CD4-positive, alpha-beta memory T cell (primary cell): ENCODE measurements at regions not wholly inside any gene's neighbourhood (a gene's known extent, or its start where the extent isn't known, plus 50 kb on each side); places are given as distances from the start of the nearest gene placed in this dataset.
"Not testable (repeated sequence)": the region's sequence is repeated elsewhere in the genome, so short reads cannot be mapped to it uniquely, and the experiment has no call there.

ENCODE experiments used
- CTCF ChIA-PET: fragments of 350-600 bp; sonication (Branson Sonifier 250); formaldehyde crosslinking; loops from one replicate; lab custom pipeline; 2021; ENCODE audit warnings: inconsistent platforms; ENCODE audit not compliant: partially characterized antibody; lab: Charles Lee
- POLR2A ChIA-PET: fragments of 350-600 bp; sonication (Branson Sonifier 250); formaldehyde crosslinking; loops from one replicate; lab custom pipeline; 2021; ENCODE audit not compliant: partially characterized antibody; lab: Charles Lee
- DNase-seq, 5 donors: peaks; one replicate each; pipeline versions ENCODE4 v3.0.0 to v3.0.0-alpha.2; 2020 to 2022; ENCODE audit warnings: mixed read lengths in 1 of 5
- H3K27ac ChIP-seq: one replicate; pipeline ENCODE4 v1.7.0; 2013; ENCODE audit warnings: low read depth, low read length
- H3K27me3 ChIP-seq: 2 replicates; pipeline ENCODE4 v1.7.0; 2013; ENCODE audit warnings: mild to moderate bottlenecking, low read length, moderate library complexity; ENCODE audit not compliant: insufficient read depth
- H3K36me3 ChIP-seq: 2 replicates; pipeline ENCODE4 v1.7.0; 2013; ENCODE audit warnings: mild to moderate bottlenecking, low read length, moderate library complexity; ENCODE audit not compliant: insufficient read depth
- H3K4me1 ChIP-seq: 2 replicates; pipeline ENCODE4 v1.7.0; 2013; ENCODE audit warnings: mild to moderate bottlenecking, low read length, moderate library complexity; ENCODE audit not compliant: insufficient read depth
- H3K4me3 ChIP-seq, 2 donors: one replicate each; pipeline ENCODE4 v1.7.0; 2013; ENCODE audit warnings: low read length in 2 of 2, mild to moderate bottlenecking in 1 of 2
- H3K9me3 ChIP-seq, 2 donors: one replicate each; pipeline ENCODE4 v1.7.0; 2013; ENCODE audit warnings: low read length in 2 of 2, control low read depth in 1 of 2; ENCODE audit not compliant: control insufficient read depth in 1 of 2
- H3K27ac Mint-ChIP-seq, 7 donors: one replicate each; pipeline ENCODE4 v1.8.0; 2020 to 2021; ENCODE audit warnings: mixed read lengths in 7 of 7, mild to moderate bottlenecking in 6 of 7, inconsistent platforms in 3 of 7, moderate library complexity in 3 of 7
- H3K27me3 Mint-ChIP-seq, 2 donors: one replicate each; pipeline ENCODE4 v1.8.0; 2020 to 2021; ENCODE audit warnings: mixed read lengths in 2 of 2
- H3K36me3 Mint-ChIP-seq, 2 donors: one replicate each; pipeline ENCODE4 v1.8.0; 2020 to 2021; ENCODE audit warnings: mixed read lengths in 2 of 2, inconsistent platforms in 1 of 2, mild to moderate bottlenecking in 1 of 2
- H3K4me1 Mint-ChIP-seq, 4 donors: one replicate each; pipeline ENCODE4 v1.8.0; 2020 to 2021; ENCODE audit warnings: mixed read lengths in 4 of 4, mild to moderate bottlenecking in 1 of 4
- H3K4me3 Mint-ChIP-seq, 8 donors: one replicate each; pipeline ENCODE4 v1.8.0; 2020 to 2021; ENCODE audit warnings: mixed read lengths in 8 of 8, mild to moderate bottlenecking in 7 of 8, moderate library complexity in 6 of 8, inconsistent platforms in 3 of 8
- H3K9me3 Mint-ChIP-seq, 8 donors: one replicate each; pipeline ENCODE4 v1.8.0; 2020 to 2021; ENCODE audit warnings: mixed read lengths in 8 of 8, mild to moderate bottlenecking in 5 of 8, inconsistent platforms in 3 of 8, moderate library complexity in 1 of 8
- intact Hi-C: fragments of 100-400 bp; cut with micrococcal nuclease; formaldehyde crosslinking; loops from one replicate; pipeline ENCODE4 v1.15.1; 2023

- Histone ChIP-seq H3K36me3 (no peaks in the 10 kb centered on the region), H3K9me3 (no peaks in the 10 kb centered on the region), H3K4me3 (no peak overlapping the region), H3K4me1 (no peaks in the 10 kb centered on the region), H3K27me3 (no peaks in the 10 kb centered on the region), H3K27ac (no peak overlapping the region)
- Mint-ChIP-seq H3K27me3 (peaks cover 12% of the 10 kb centered on the region in 2 donors), H3K9me3 (peaks cover 0 to 3% (median 0%) of the 10 kb centered on the region in 8 donors), H3K36me3 (no peaks in the 10 kb centered on the region), H3K27ac (no peak overlapping the region), H3K4me1 (no peaks in the 10 kb centered on the region), H3K4me3 (no peak overlapping the region)
- no peak for DNase-seq
- POLR2A ChIA-PET = no interaction called here
- CTCF ChIA-PET = no interaction called here
- intact Hi-C loops = no loop called here
Observed at GRCh38 chr11:134971381-134971780, 559.3 kb upstream of the B3GAT1 start.

- Histone ChIP-seq H3K36me3 (no peaks in the 10 kb centered on the region), H3K27ac (no peak overlapping the region), H3K4me1 (no peaks in the 10 kb centered on the region), H3K4me3 (no peak overlapping the region), H3K27me3 (no peaks in the 10 kb centered on the region), H3K9me3 (no peaks in the 10 kb centered on the region)
- CTCF ChIA-PET = no interaction called here
- intact Hi-C loops = no loop called here
- Mint-ChIP-seq H3K9me3 (peaks cover 0 to 9% (median 0%) of the 10 kb centered on the region in 8 donors), H3K4me1 (no peaks in the 10 kb centered on the region), H3K27ac (no peak overlapping the region), H3K4me3 (no peak overlapping the region), H3K27me3 (peaks cover 16 to 20% of the 10 kb centered on the region in 2 donors), H3K36me3 (no peaks in the 10 kb centered on the region)
- POLR2A ChIA-PET = no interaction called here
- no peak for DNase-seq
Observed at GRCh38 chr11:134967746-134968145, 555.7 kb upstream of the B3GAT1 start.

GRCh38 chr11:134961386-134961785 is 549.3 kb upstream of the B3GAT1 start:
- CTCF ChIA-PET, H3K9me3 ChIP-seq, H3K27ac ChIP-seq, POLR2A ChIA-PET, H3K4me1 ChIP-seq, H3K36me3 Mint-ChIP-seq, H3K9me3 Mint-ChIP-seq, H3K4me3 ChIP-seq, H3K27ac Mint-ChIP-seq, DNase-seq, H3K27me3 Mint-ChIP-seq, H3K27me3 ChIP-seq, H3K4me1 Mint-ChIP-seq, H3K4me3 Mint-ChIP-seq, intact Hi-C loops, H3K36me3 ChIP-seq: not testable (repeated sequence)

GRCh38 chr11:134958870-134959269 is 546.8 kb upstream of the B3GAT1 start:
- ChIA-PET CTCF (no interaction called here), POLR2A (no interaction called here)
- no peak overlapping the region for H3K4me3 ChIP-seq
- H3K27me3 ChIP-seq = no peaks in the 10 kb centered on the region
- H3K27ac ChIP-seq = no peak overlapping the region
- no peaks in the 10 kb centered on the region for H3K4me1 Mint-ChIP-seq
- no peak overlapping the region for H3K4me3 Mint-ChIP-seq
- no peaks in the 10 kb centered on the region for H3K36me3 Mint-ChIP-seq
- H3K9me3 ChIP-seq = no peaks in the 10 kb centered on the region
- no peak overlapping the region for H3K27ac Mint-ChIP-seq
- no peak for DNase-seq
- no peaks in the 10 kb centered on the region for H3K36me3 ChIP-seq
- H3K27me3 Mint-ChIP-seq = peaks cover 6 to 7% of the 10 kb centered on the region in 2 donors
- H3K4me1 ChIP-seq = no peaks in the 10 kb centered on the region
- intact Hi-C loops = no loop called here
- H3K9me3 Mint-ChIP-seq = no peaks in the 10 kb centered on the region

GRCh38 chr11:134958336-134958640 is 546.2 kb upstream of the B3GAT1 start:
- H3K27me3 Mint-ChIP-seq = peaks cover 6% of the 10 kb centered on the region in 2 donors
- H3K4me1 Mint-ChIP-seq = no peaks in the 10 kb centered on the region
- no peak overlapping the region for H3K27ac Mint-ChIP-seq
- CTCF ChIA-PET = no interaction called here
- Histone ChIP-seq H3K9me3 (no peaks in the 10 kb centered on the region), H3K4me3 (no peak overlapping the region), H3K4me1 (no peaks in the 10 kb centered on the region), H3K27ac (no peak overlapping the region), H3K27me3 (no peaks in the 10 kb centered on the region), H3K36me3 (no peaks in the 10 kb centered on the region)
- H3K4me3 Mint-ChIP-seq = no peak overlapping the region
- DNase-seq = no peak
- intact Hi-C loops = no loop called here
- no peaks in the 10 kb centered on the region for H3K9me3 Mint-ChIP-seq
- H3K36me3 Mint-ChIP-seq = no peaks in the 10 kb centered on the region
- POLR2A ChIA-PET = no interaction called here

- Mint-ChIP-seq H3K27me3 (peaks cover 6 to 7% of the 10 kb centered on the region in 2 donors), H3K4me1 (no peaks in the 10 kb centered on the region), H3K9me3 (no peaks in the 10 kb centered on the region), H3K36me3 (no peaks in the 10 kb centered on the region), H3K27ac (no peak overlapping the region), H3K4me3 (no peak overlapping the region)
- Histone ChIP-seq H3K36me3 (no peaks in the 10 kb centered on the region), H3K4me3 (no peak overlapping the region), H3K27me3 (no peaks in the 10 kb centered on the region), H3K9me3 (no peaks in the 10 kb centered on the region), H3K4me1 (no peaks in the 10 kb centered on the region), H3K27ac (no peak overlapping the region)
- ChIA-PET CTCF (no interaction called here), POLR2A (no interaction called here)
- no peak for DNase-seq
- intact Hi-C loops = no loop called here
Observed at GRCh38 chr11:134957540-134958335, 545.7 kb upstream of the B3GAT1 start.

- Mint-ChIP-seq H3K36me3 (no peaks in the 10 kb centered on the region), H3K4me3 (no peak overlapping the region), H3K27ac (no peak overlapping the region), H3K4me1 (no peaks in the 10 kb centered on the region), H3K27me3 (peaks cover 6 to 9% of the 10 kb centered on the region in 2 donors), H3K9me3 (no peaks in the 10 kb centered on the region)
- no peaks in the 10 kb centered on the region for H3K4me1 ChIP-seq
- H3K4me3 ChIP-seq = no peak overlapping the region
- no peaks in the 10 kb centered on the region for H3K9me3 ChIP-seq
- no peaks in the 10 kb centered on the region for H3K27me3 ChIP-seq
- intact Hi-C loops = no loop called here
- no peak overlapping the region for H3K27ac ChIP-seq
- DNase-seq = no peak
- ChIA-PET POLR2A (no interaction called here), CTCF (no interaction called here)
- H3K36me3 ChIP-seq = no peaks in the 10 kb centered on the region
Observed at GRCh38 chr11:134956450-134957210, 544.6 kb upstream of the B3GAT1 start.
